ENCODE measurements at regions not wholly inside any gene's neighbourhood (a gene's known extent, or its start where the extent isn't known, plus 50 kb on each side); places are given as distances from the start of the nearest gene placed in this dataset.

DNA sequence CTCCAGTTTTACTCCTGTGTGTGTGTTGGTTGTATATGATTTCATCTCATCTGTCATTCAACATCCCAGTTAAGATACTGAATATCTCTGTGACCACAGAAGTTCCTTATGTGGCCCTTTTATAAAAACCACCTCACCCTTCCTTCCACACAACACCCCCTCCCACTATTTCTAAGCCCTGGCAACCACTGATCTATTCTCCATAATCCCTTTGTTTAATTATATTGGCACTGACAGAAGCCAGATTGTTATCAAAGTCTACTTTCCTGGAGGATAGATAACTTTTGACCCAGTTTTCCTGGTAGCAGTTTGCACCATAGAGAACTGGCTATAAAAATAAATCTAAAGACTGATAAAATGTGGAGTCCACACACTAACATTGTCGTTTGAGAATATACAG is 902.8 kb downstream of the SLC16A7 start:
- no peak overlapping the region for H3K4me2 ChIP-seq (ENCODE audit: low read length)
- H4K20me1 ChIP-seq (ENCODE audit: insufficient read depth), result no peaks in the 10 kb centered on the region
- no peaks in the 10 kb centered on the region for H3K9me2 ChIP-seq (ENCODE audit: insufficient read depth, low read length)
- no peak overlapping the region for H3K4me3 ChIP-seq (ENCODE audit: low read length)
- no peak overlapping the region for H3K27ac ChIP-seq (ENCODE audit: low read length)
- H3F3A ChIP-seq (ENCODE audit: insufficient read depth, low read length, poor library complexity, severe bottlenecking), result no peaks in the 10 kb centered on the region
- H3K9ac ChIP-seq (ENCODE audit: low read length), result no peak overlapping the region
- no peaks in the 10 kb centered on the region for H3K36me3 ChIP-seq (ENCODE audit: insufficient read depth, low read length)
- H3K9me3 ChIP-seq (ENCODE audit: low read length), result no peaks in the 10 kb centered on the region
- H3K27me3 ChIP-seq (ENCODE audit: insufficient read depth, low read depth, low read length), result no peaks in the 10 kb centered on the region
- TF ChIP-seq EP300 (conservative IDR thresholded peaks at IDR 0.05; ENCODE audit: poor library complexity, severe bottlenecking) (no peak), POLR2AphosphoS5 (IDR thresholded peaks at IDR 0.05) (no peak), EZH2 (IDR thresholded peaks at IDR 0.05; ENCODE audit: borderline replicate concordance, insufficient read depth, low read length, poor library complexity, severe bottlenecking) (no peak), RAD21 (conservative IDR thresholded peaks at IDR 0.05) (no peak), MXI1 (conservative IDR thresholded peaks at IDR 0.05; ENCODE audit: poor library complexity, severe bottlenecking) (no peak), SMC3 (conservative IDR thresholded peaks at IDR 0.05; ENCODE audit: poor library complexity) (no peak), TAF1 (IDR thresholded peaks at IDR 0.05; ENCODE audit: low read depth) (no peak)
- TF ChIP-seq, protein P1, sequence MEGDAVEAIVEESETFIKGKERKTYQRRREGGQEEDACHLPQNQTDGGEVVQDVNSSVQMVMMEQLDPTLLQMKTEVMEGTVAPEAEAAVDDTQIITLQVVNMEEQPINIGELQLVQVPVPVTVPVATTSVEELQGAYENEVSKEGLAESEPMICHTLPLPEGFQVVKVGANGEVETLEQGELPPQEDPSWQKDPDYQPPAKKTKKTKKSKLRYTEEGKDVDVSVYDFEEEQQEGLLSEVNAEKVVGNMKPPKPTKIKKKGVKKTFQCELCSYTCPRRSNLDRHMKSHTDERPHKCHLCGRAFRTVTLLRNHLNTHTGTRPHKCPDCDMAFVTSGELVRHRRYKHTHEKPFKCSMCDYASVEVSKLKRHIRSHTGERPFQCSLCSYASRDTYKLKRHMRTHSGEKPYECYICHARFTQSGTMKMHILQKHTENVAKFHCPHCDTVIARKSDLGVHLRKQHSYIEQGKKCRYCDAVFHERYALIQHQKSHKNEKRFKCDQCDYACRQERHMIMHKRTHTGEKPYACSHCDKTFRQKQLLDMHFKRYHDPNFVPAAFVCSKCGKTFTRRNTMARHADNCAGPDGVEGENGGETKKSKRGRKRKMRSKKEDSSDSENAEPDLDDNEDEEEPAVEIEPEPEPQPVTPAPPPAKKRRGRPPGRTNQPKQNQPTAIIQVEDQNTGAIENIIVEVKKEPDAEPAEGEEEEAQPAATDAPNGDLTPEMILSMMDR (IDR thresholded peaks at IDR 0.05; ENCODE audit: poor library complexity, severe bottlenecking), result no peak
- TF ChIP-seq, protein P2, sequence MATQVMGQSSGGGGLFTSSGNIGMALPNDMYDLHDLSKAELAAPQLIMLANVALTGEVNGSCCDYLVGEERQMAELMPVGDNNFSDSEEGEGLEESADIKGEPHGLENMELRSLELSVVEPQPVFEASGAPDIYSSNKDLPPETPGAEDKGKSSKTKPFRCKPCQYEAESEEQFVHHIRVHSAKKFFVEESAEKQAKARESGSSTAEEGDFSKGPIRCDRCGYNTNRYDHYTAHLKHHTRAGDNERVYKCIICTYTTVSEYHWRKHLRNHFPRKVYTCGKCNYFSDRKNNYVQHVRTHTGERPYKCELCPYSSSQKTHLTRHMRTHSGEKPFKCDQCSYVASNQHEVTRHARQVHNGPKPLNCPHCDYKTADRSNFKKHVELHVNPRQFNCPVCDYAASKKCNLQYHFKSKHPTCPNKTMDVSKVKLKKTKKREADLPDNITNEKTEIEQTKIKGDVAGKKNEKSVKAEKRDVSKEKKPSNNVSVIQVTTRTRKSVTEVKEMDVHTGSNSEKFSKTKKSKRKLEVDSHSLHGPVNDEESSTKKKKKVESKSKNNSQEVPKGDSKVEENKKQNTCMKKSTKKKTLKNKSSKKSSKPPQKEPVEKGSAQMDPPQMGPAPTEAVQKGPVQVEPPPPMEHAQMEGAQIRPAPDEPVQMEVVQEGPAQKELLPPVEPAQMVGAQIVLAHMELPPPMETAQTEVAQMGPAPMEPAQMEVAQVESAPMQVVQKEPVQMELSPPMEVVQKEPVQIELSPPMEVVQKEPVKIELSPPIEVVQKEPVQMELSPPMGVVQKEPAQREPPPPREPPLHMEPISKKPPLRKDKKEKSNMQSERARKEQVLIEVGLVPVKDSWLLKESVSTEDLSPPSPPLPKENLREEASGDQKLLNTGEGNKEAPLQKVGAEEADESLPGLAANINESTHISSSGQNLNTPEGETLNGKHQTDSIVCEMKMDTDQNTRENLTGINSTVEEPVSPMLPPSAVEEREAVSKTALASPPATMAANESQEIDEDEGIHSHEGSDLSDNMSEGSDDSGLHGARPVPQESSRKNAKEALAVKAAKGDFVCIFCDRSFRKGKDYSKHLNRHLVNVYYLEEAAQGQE (IDR thresholded peaks at IDR 0.05; ENCODE audit: borderline replicate concordance), result no peak
- H3K79me2 ChIP-seq (replicated peaks; ENCODE audit: insufficient read depth, low read length), result no peaks in the 10 kb centered on the region
- H2AFZ ChIP-seq (ENCODE audit: low read depth, low read length), result no peak overlapping the region

GRCh38 chr12:60501124-60501729 is 905.4 kb downstream of the SLC16A7 start:
- H3K4me3 ChIP-seq (ENCODE audit: low read length), result no peak overlapping the region
- H3K9me3 ChIP-seq (ENCODE audit: low read length), result no peaks in the 10 kb centered on the region
- no peak overlapping the region for H3K9ac ChIP-seq (ENCODE audit: low read length)
- no peaks in the 10 kb centered on the region for H3K79me2 ChIP-seq (replicated peaks; ENCODE audit: insufficient read depth, low read length)
- no peaks in the 10 kb centered on the region for H3F3A ChIP-seq (ENCODE audit: insufficient read depth, low read length, poor library complexity, severe bottlenecking)
- no peaks in the 10 kb centered on the region for H4K20me1 ChIP-seq (ENCODE audit: insufficient read depth)
- no peaks in the 10 kb centered on the region for H3K27me3 ChIP-seq (ENCODE audit: insufficient read depth, low read depth, low read length)
- no peak overlapping the region for H3K27ac ChIP-seq (ENCODE audit: low read length)
- no peaks in the 10 kb centered on the region for H3K36me3 ChIP-seq (ENCODE audit: insufficient read depth, low read length)
- no peak overlapping the region for H3K4me2 ChIP-seq (ENCODE audit: low read length)
- TF ChIP-seq POLR2AphosphoS5 (IDR thresholded peaks at IDR 0.05) (no peak), EP300 (conservative IDR thresholded peaks at IDR 0.05; ENCODE audit: poor library complexity, severe bottlenecking) (no peak), SMC3 (conservative IDR thresholded peaks at IDR 0.05; ENCODE audit: poor library complexity) (no peak), RAD21 (conservative IDR thresholded peaks at IDR 0.05) (no peak), MXI1 (conservative IDR thresholded peaks at IDR 0.05; ENCODE audit: poor library complexity, severe bottlenecking) (no peak), EZH2 (IDR thresholded peaks at IDR 0.05; ENCODE audit: borderline replicate concordance, insufficient read depth, low read length, poor library complexity, severe bottlenecking) (no peak), TAF1 (IDR thresholded peaks at IDR 0.05; ENCODE audit: low read depth) (no peak)
- TF ChIP-seq, protein P1 (IDR thresholded peaks at IDR 0.05; ENCODE audit: poor library complexity, severe bottlenecking), result no peak
- TF ChIP-seq, protein P2 (IDR thresholded peaks at IDR 0.05; ENCODE audit: borderline replicate concordance), result no peak
- no peaks in the 10 kb centered on the region for H3K9me2 ChIP-seq (ENCODE audit: insufficient read depth, low read length)
- no peak overlapping the region for H2AFZ ChIP-seq (ENCODE audit: low read depth, low read length)

Measured in neural cell (in vitro differentiated cells).